GM12878 (cell line): ENCODE measurements at regions not wholly inside any gene's neighbourhood (a gene's known extent, or its start where the extent isn't known, plus 50 kb on each side); places are given as distances from the start of the nearest gene placed in this dataset.

Source experiments
- ATAC-seq: fragments of 200-7000 bp; cut with Tn5 transposase; 3 replicates; pipeline ENCODE4 v1.9.1; 2020; ENCODE audit warnings: mild to moderate bottlenecking, moderate library complexity
- BruUV-seq: library from RNA; stranded (reverse); fragments of 400-500 nt; replicated peaks from 2 replicates; lab custom pipeline; 2021; lab: Mats Ljungman, UMichigan
- CTCF ChIA-PET: fragments of 300-600 bp; sonication (Branson Sonifier 250); formaldehyde crosslinking; extraction: SDS; loops from one replicate; lab custom pipeline; 2021; ENCODE audit warnings: inconsistent platforms; lab: Yijun Ruan, JAX
- POLR2A ChIA-PET: fragments of 350-600 bp; formaldehyde crosslinking; extraction: SDS; loops from one replicate; lab custom pipeline; 2021; ENCODE audit warnings: inconsistent platforms; lab: Charles Lee
- RAD21 ChIA-PET: fragments of 300-600 bp; sonication (Branson Sonifier 250); formaldehyde crosslinking; loops from one replicate; lab custom pipeline; 2023; ENCODE audit warnings: antibody characterized with exemption; ENCODE audit not compliant: unreplicated experiment; lab: Charles Lee
- SMC1A ChIA-PET: fragments of 300-600 bp; sonication (Branson Sonifier 250); formaldehyde crosslinking; loops from one replicate; lab custom pipeline; 2023; ENCODE audit not compliant: unreplicated experiment, uncharacterized antibody; lab: Charles Lee
- DNase-seq: peaks from one replicate; pipeline ENCODE4 v3.0.0-alpha.2; 2011; ENCODE audit warnings: low read depth, low spot score
- FAIRE-seq: peaks from 3 replicates; lab custom pipeline; 2011; peaks lifted over from hg19 to GRCh38; lab: Jason Lieb, UNC
- H2AFZ ChIP-seq: 2 replicates; pipeline ENCODE4 v1.6.0; 2011; ENCODE audit warnings: low read depth, low read length, control low read depth; ENCODE audit not compliant: control insufficient read depth
- H3K27ac ChIP-seq: 2 replicates; pipeline ENCODE4 v1.5.1; 2011; ENCODE audit warnings: control low read depth; ENCODE audit not compliant: control insufficient read depth, insufficient read depth
- H3K27me3 ChIP-seq, 2 experiments: replicated peaks in 1 of 2; 2 replicates each; pipeline versions ENCODE4 v1.6.0 to v1.6.1; 2011; ENCODE audit warnings: low read length in 1 of 2; ENCODE audit not compliant: control insufficient read depth in 2 of 2, insufficient read depth in 2 of 2
- H3K36me3 ChIP-seq, 2 experiments: 2 replicates each; pipeline ENCODE4 v1.5.1; 2011; ENCODE audit warnings: low read length in 1 of 2; ENCODE audit not compliant: control insufficient read depth in 2 of 2, insufficient read depth in 2 of 2
- H3K4me1 ChIP-seq: 2 replicates; pipeline ENCODE4 v1.6.1; 2011; ENCODE audit warnings: mild to moderate bottlenecking, low read length, moderate library complexity, mixed read lengths; ENCODE audit not compliant: control insufficient read depth, insufficient read depth
- H3K4me2 ChIP-seq: 2 replicates; pipeline ENCODE4 v1.6.0; 2011; ENCODE audit warnings: control low read depth; ENCODE audit not compliant: control insufficient read depth, insufficient read depth
- H3K4me3 ChIP-seq: fragments of 200-600 bp; sonication (generic); 2 replicates; pipeline ENCODE4 v1.5.1; 2016
- H3K79me2 ChIP-seq: 2 replicates; pipeline ENCODE4 v1.6.0; 2011; ENCODE audit warnings: low read length; ENCODE audit not compliant: control insufficient read depth, insufficient read depth
- H3K9ac ChIP-seq: 2 replicates; pipeline ENCODE4 v1.8.0; 2011; ENCODE audit warnings: low read length, control low read depth, mixed read lengths; ENCODE audit not compliant: control insufficient read depth, insufficient read depth
- H3K9me3 ChIP-seq: replicated peaks from 3 replicates; pipeline ENCODE4 v1.5.1; 2011; ENCODE audit warnings: mild to moderate bottlenecking, low read length; ENCODE audit not compliant: control insufficient read depth, insufficient read depth
- H4K20me1 ChIP-seq: 2 replicates; pipeline ENCODE4 v1.6.0; 2011; ENCODE audit not compliant: control insufficient read depth, insufficient read depth
- BACH1 ChIP-seq: fragments of 450-650 bp; IDR thresholded peaks from 2 replicates; pipeline ENCODE4 v1.6.1; 2017; ENCODE audit warnings: mild to moderate bottlenecking, borderline replicate concordance
- CHD1 ChIP-seq: IDR thresholded peaks from 2 replicates; pipeline ENCODE4 v1.6.1; 2012; ENCODE audit warnings: low read depth, low read length, improper control_type of control experiment
- CHD4 ChIP-seq: fragments of 200-600 bp; sonication (generic); IDR thresholded peaks from 2 replicates; pipeline ENCODE4 v1.6.1; 2016; ENCODE audit warnings: mild to moderate bottlenecking
- CREB1 ChIP-seq: IDR thresholded peaks from 2 replicates; pipeline ENCODE4 v1.6.1; 2012; ENCODE audit warnings: low read depth, mild to moderate bottlenecking, inconsistent platforms
- ESRRA ChIP-seq: IDR thresholded peaks from 2 replicates; pipeline ENCODE4 v1.6.1; 2012; ENCODE audit warnings: mild to moderate bottlenecking, low read length, improper control_type of control experiment
- HDAC6 ChIP-seq: fragments of 200-600 bp; sonication (generic); IDR thresholded peaks from one replicate; pipeline ENCODE4 v1.8.0; 2017; ENCODE audit warnings: antibody characterized with exemption; ENCODE audit not compliant: unreplicated experiment
- LARP7 ChIP-seq: fragments of 450-650 bp; IDR thresholded peaks from 2 replicates; pipeline ENCODE4 v1.6.1; 2017; ENCODE audit warnings: mild to moderate bottlenecking
- MTA2 ChIP-seq: fragments of 450-650 bp; IDR thresholded peaks from 2 replicates; pipeline ENCODE4 v1.6.1; 2016; ENCODE audit warnings: low read depth, mild to moderate bottlenecking, moderate library complexity
- NFYA ChIP-seq: IDR thresholded peaks from 2 replicates; pipeline ENCODE4 v1.6.1; 2011; ENCODE audit warnings: low read depth, mild to moderate bottlenecking, low read length, improper control_type of control experiment, borderline replicate concordance
- RAD21 ChIP-seq: IDR thresholded peaks from 2 replicates; pipeline ENCODE4 v1.6.1; 2011; ENCODE audit warnings: mild to moderate bottlenecking, low read depth, low read length, moderate library complexity; ENCODE audit not compliant: insufficient read depth
- RBBP5 ChIP-seq: fragments of 200-600 bp; sonication (generic); conservative IDR thresholded peaks from 2 replicates; pipeline ENCODE4 v1.6.1; 2016
- SREBF2 ChIP-seq: IDR thresholded peaks from 2 replicates; pipeline ENCODE4 v1.6.1; 2012; ENCODE audit warnings: mild to moderate bottlenecking, low read length
- SUZ12 ChIP-seq: fragments of 200-600 bp; sonication (generic); IDR thresholded peaks from one replicate; pipeline ENCODE4 v1.6.1; 2018; ENCODE audit warnings: antibody characterized with exemption, mild to moderate bottlenecking; ENCODE audit not compliant: unreplicated experiment
- TBL1XR1 ChIP-seq: IDR thresholded peaks from 2 replicates; pipeline ENCODE4 v1.6.1; 2012; ENCODE audit warnings: low read depth, low read length, improper control_type of control experiment
- TCF12 ChIP-seq: IDR thresholded peaks from 2 replicates; pipeline ENCODE4 v1.6.1; 2011; ENCODE audit warnings: low read depth, mild to moderate bottlenecking, low read length
- WRNIP1 ChIP-seq: IDR thresholded peaks from 2 replicates; pipeline ENCODE4 v1.6.1; 2011; ENCODE audit warnings: low read depth, low read length, improper control_type of control experiment, borderline replicate concordance
- ZNF384 ChIP-seq: IDR thresholded peaks from 2 replicates; pipeline ENCODE4 v1.6.1; 2012; ENCODE audit warnings: low read depth, mild to moderate bottlenecking, low read length, improper control_type of control experiment, borderline replicate concordance
- WGBS: methylation state at CpG from one replicate; pipeline ENCODE4 v1.1.6; 2016; ENCODE audit warnings: low lambda C conversion rate; ENCODE audit not compliant: insufficient replicate concordance, insufficient coverage; ENCODE audit errors: missing lambda C conversion rate; 5-methylcytosine and 5-hydroxymethylcytosine counted together
- in situ Hi-C: fragments of 300-500 bp; cut with MboI; formaldehyde crosslinking; loops from 9 replicates; pipeline ENCODE4 v1.14.3; 2018; ENCODE audit warnings: mixed read lengths
- intact Hi-C: fragments of 100-400 bp; cut with micrococcal nuclease; formaldehyde crosslinking; loops from one replicate; pipeline ENCODE4 v1.14.2; 2022; ENCODE audit not compliant: unreplicated experiment
- TF ChIP-seq, protein P1 (sequence below): fragments of 450-650 bp; IDR thresholded peaks from 2 replicates; pipeline ENCODE4 v1.6.1; 2018; ENCODE audit warnings: borderline replicate concordance, mild to moderate bottlenecking; ENCODE audit not compliant: partially characterized antibody
- TF ChIP-seq, protein P2 (sequence below): IDR thresholded peaks from 2 replicates; pipeline ENCODE4 v1.6.1; 2011; ENCODE audit warnings: borderline replicate concordance, low read depth, mild to moderate bottlenecking, moderate library complexity, mixed read lengths, low read length; ENCODE audit not compliant: insufficient read depth; ENCODE audit errors: extremely low read length
- TF ChIP-seq, protein P3 (sequence below): fragments of 450-650 bp; IDR thresholded peaks from 2 replicates; pipeline ENCODE4 v1.6.1; 2017; ENCODE audit warnings: low read depth, mild to moderate bottlenecking, moderate library complexity

DNA sequence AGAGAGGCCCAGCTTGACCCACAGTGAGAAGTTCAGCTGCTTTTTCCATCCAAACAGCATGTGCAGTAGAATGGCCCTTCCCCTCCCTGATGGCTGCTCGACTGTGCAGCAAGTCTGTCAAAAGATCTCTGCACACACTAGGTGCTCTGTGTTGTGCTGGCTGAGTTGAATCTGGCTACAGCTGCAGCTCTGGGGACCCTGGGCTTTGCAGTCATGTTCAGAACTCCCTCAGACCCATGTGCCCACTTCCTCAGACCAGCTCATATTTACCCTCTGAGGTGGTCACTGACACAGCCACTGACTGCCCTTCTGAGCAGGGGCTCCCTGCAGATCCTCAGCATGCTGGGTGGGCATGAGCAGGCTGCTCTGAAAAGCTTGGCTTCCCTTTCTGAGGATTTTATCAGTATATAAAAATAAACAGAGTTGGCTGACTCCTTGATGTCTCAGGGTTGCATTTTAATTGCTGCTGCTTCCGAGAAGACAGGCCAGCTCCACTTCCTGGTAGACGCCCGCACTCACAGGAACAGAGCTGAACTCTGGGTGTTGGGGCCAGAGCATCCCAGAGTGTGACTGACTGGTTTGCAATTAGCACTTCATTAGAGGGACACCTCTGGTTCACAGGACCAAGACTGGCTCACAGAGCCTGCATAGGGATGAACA lies 507.9 kb downstream of the RPS24 start (continued):
- TF ChIP-seq, protein P1, sequence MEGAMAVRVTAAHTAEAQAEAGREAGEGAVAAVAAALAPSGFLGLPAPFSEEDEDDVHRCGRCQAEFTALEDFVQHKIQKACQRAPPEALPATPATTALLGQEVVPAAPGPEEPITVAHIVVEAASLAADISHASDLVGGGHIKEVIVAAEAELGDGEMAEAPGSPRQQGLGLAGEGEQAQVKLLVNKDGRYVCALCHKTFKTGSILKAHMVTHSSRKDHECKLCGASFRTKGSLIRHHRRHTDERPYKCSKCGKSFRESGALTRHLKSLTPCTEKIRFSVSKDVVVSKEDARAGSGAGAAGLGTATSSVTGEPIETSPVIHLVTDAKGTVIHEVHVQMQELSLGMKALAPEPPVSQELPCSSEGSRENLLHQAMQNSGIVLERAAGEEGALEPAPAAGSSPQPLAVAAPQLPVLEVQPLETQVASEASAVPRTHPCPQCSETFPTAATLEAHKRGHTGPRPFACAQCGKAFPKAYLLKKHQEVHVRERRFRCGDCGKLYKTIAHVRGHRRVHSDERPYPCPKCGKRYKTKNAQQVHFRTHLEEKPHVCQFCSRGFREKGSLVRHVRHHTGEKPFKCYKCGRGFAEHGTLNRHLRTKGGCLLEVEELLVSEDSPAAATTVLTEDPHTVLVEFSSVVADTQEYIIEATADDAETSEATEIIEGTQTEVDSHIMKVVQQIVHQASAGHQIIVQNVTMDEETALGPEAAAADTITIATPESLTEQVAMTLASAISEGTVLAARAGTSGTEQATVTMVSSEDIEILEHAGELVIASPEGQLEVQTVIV, result no peak
- no peak for TF ChIP-seq ESRRA
- no peak for TF ChIP-seq SUZ12
- no peak for TF ChIP-seq TBL1XR1

DNA sequence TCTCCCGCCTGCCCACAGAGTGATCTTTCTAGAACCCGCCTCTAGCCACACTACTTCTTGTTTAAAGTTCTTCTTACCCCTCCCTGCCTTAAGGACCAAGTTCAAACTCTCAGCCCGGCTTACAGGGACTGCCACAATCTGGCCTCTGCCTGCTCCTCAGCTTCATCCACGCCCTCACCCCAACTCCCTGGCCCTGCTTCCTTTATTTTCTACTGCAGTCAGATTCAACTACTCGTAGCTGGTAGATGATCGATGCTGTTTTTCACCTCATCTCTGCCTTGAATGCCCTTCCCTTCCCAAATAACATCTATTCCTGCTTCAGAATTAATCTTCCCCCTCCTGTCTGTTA lies 508.5 kb downstream of the RPS24 start:
- ChIA-PET SMC1A (no interaction called here), RAD21 (no interaction called here), CTCF (interaction anchor here (0.9 kb wide), 1 partner anchor 112 kb away, joined by 3 read pairs; no protein-coding TSS in a partner anchor), POLR2A (no interaction called here)
- WGBS, result 36% methylated on average over 6 of the region's 6 CpGs
- Histone ChIP-seq H3K27me3 (no peaks in the 10 kb centered on the region; a peak in 2 of 4 replicates), H3K4me2 (no peak overlapping the region), H3K4me3 (no peak overlapping the region), H3K9me3 (no peaks in the 10 kb centered on the region), H3K9ac (no peak overlapping the region), H2AFZ (no peak overlapping the region), H3K36me3 (no peaks in the 10 kb centered on the region), H4K20me1 (no peaks in the 10 kb centered on the region), H3K79me2 (no peaks in the 10 kb centered on the region), H3K4me1 (no peaks in the 10 kb centered on the region), H3K27ac (no peak overlapping the region)
- ATAC-seq (no peak), DNase-seq (no peak), FAIRE-seq (no peak)
- intact Hi-C loops, result no loop called here
- BruUV-seq, result no TSS peak
- in situ Hi-C loops, result no loop called here
- no peak for TF ChIP-seq NFYA
- TF ChIP-seq HDAC6, result no peak
- TF ChIP-seq RAD21, result no peak
- no peak for TF ChIP-seq BACH1
- TF ChIP-seq, protein P2, sequence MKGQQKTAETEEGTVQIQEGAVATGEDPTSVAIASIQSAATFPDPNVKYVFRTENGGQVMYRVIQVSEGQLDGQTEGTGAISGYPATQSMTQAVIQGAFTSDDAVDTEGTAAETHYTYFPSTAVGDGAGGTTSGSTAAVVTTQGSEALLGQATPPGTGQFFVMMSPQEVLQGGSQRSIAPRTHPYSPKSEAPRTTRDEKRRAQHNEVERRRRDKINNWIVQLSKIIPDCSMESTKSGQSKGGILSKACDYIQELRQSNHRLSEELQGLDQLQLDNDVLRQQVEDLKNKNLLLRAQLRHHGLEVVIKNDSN, result no peak
- TF ChIP-seq MTA2, result no peak
- TF ChIP-seq WRNIP1, result no peak
- TF ChIP-seq RBBP5, result no peak
- no peak for TF ChIP-seq LARP7
- TF ChIP-seq SREBF2, result no peak
- TF ChIP-seq CHD1, result no peak
- TF ChIP-seq CHD4, result no peak
- no peak for TF ChIP-seq TCF12
- TF ChIP-seq ZNF384, result no peak
- TF ChIP-seq, protein P3, sequence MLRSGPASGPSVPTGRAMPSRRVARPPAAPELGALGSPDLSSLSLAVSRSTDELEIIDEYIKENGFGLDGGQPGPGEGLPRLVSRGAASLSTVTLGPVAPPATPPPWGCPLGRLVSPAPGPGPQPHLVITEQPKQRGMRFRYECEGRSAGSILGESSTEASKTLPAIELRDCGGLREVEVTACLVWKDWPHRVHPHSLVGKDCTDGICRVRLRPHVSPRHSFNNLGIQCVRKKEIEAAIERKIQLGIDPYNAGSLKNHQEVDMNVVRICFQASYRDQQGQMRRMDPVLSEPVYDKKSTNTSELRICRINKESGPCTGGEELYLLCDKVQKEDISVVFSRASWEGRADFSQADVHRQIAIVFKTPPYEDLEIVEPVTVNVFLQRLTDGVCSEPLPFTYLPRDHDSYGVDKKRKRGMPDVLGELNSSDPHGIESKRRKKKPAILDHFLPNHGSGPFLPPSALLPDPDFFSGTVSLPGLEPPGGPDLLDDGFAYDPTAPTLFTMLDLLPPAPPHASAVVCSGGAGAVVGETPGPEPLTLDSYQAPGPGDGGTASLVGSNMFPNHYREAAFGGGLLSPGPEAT, result no peak
- no peak for TF ChIP-seq CREB1
